ENCODE measurements at regions not wholly inside any gene's neighbourhood (a gene's known extent, or its start where the extent isn't known, plus 50 kb on each side); places are given as distances from the start of the nearest gene placed in this dataset.
A peak's percentile ranks its signal among the peaks of the same experiment; 100 is the strongest.
"Not testable (repeated sequence)": the region's sequence is repeated elsewhere in the genome, so short reads cannot be mapped to it uniquely, and the experiment has no call there.

GRCh38 chr1:149635290-149635899, 51.7 kb downstream of the PPIAL4C start:
- not testable (repeated sequence) for H3K9me3 Mint-ChIP-seq, H3K36me3 Mint-ChIP-seq, H3K27me3 Mint-ChIP-seq
- Mint-ChIP-seq H3K27ac (peak overlapping the region; percentile 100), H3K4me1 (peaks cover 24% of the 10 kb centered on the region), H3K4me3 (peak overlapping the region; percentile 98)

- Mint-ChIP-seq H3K4me1 (peaks cover 29% of the 10 kb centered on the region), H3K4me3 (peak overlapping the region; percentile 98), H3K27ac (peak overlapping the region; percentile 100)
- not testable (repeated sequence) for H3K9me3 Mint-ChIP-seq, H3K27me3 Mint-ChIP-seq, H3K36me3 Mint-ChIP-seq
Measured at GRCh38 chr1:149636286-149637122, 52.9 kb downstream of the PPIAL4C start.

GRCh38 chr1:149638481-149638880, 54.8 kb downstream of the PPIAL4C start:
- H3K36me3 Mint-ChIP-seq, H3K9me3 Mint-ChIP-seq, H3K27me3 Mint-ChIP-seq: not testable (repeated sequence)
- H3K4me1 Mint-ChIP-seq, result peaks cover 31% of the 10 kb centered on the region
- peak overlapping the region; percentile 77 for H3K27ac Mint-ChIP-seq
- peak overlapping the region; percentile 42 for H3K4me3 Mint-ChIP-seq

- peaks cover 26% of the 10 kb centered on the region for H3K4me1 Mint-ChIP-seq
- H3K36me3 Mint-ChIP-seq, H3K4me3 Mint-ChIP-seq, H3K27me3 Mint-ChIP-seq, H3K9me3 Mint-ChIP-seq, H3K27ac Mint-ChIP-seq: not testable (repeated sequence)
Measured at GRCh38 chr1:149638901-149639658, 55.4 kb downstream of the PPIAL4C start.

- H3K36me3 Mint-ChIP-seq, H3K27me3 Mint-ChIP-seq, H3K4me3 Mint-ChIP-seq, H3K9me3 Mint-ChIP-seq: not testable (repeated sequence)
- H3K27ac Mint-ChIP-seq, result peak overlapping the region; percentile 87
- H3K4me1 Mint-ChIP-seq, result peaks cover 21% of the 10 kb centered on the region
Measured at GRCh38 chr1:149641179-149641578, 57.5 kb downstream of the PPIAL4C start.

GRCh38 chr1:149644818-149645217, 61.2 kb downstream of the PPIAL4C start:
- H3K4me3 Mint-ChIP-seq, H3K27me3 Mint-ChIP-seq, H3K36me3 Mint-ChIP-seq, H3K27ac Mint-ChIP-seq, H3K9me3 Mint-ChIP-seq: not testable (repeated sequence)
- H3K4me1 Mint-ChIP-seq, result peaks cover 13% of the 10 kb centered on the region

GRCh38 chr1:149646360-149647017, 62.8 kb downstream of the PPIAL4C start:
- H3K27me3 Mint-ChIP-seq, result not testable (repeated sequence)
- peak overlapping the region; percentile 96 for H3K27ac Mint-ChIP-seq

GRCh38 chr1:149647018-149647373, 63.3 kb downstream of the PPIAL4C start:
- not testable (repeated sequence) for H3K36me3 Mint-ChIP-seq, H3K27me3 Mint-ChIP-seq, H3K9me3 Mint-ChIP-seq, H3K4me1 Mint-ChIP-seq, H3K27ac Mint-ChIP-seq
- H3K4me3 Mint-ChIP-seq, result peak overlapping the region; percentile 66

More at GRCh38 chr1:149646360-149647017, 62.8 kb downstream of the PPIAL4C start:
- not testable (repeated sequence) for H3K36me3 Mint-ChIP-seq, H3K9me3 Mint-ChIP-seq, H3K4me1 Mint-ChIP-seq
- peak overlapping the region; percentile 95 for H3K4me3 Mint-ChIP-seq

GRCh38 chr1:149657750-149658149, 74.1 kb downstream of the PPIAL4C start:
- not testable (repeated sequence) for H3K4me3 Mint-ChIP-seq, H3K27me3 Mint-ChIP-seq, H3K36me3 Mint-ChIP-seq, H3K9me3 Mint-ChIP-seq, H3K27ac Mint-ChIP-seq, H3K4me1 Mint-ChIP-seq

GRCh38 chr1:149658175-149658574, 74.5 kb downstream of the PPIAL4C start:
- H3K27me3 Mint-ChIP-seq, H3K9me3 Mint-ChIP-seq, H3K4me1 Mint-ChIP-seq, H3K36me3 Mint-ChIP-seq, H3K4me3 Mint-ChIP-seq, H3K27ac Mint-ChIP-seq: not testable (repeated sequence)

GRCh38 chr1:149664624-149665023, 81.0 kb downstream of the PPIAL4C start:
- H3K9me3 Mint-ChIP-seq, H3K27ac Mint-ChIP-seq: not testable (repeated sequence)

GRCh38 chr1:149665033-149665432, 81.4 kb downstream of the PPIAL4C start:
- H3K9me3 Mint-ChIP-seq, H3K4me1 Mint-ChIP-seq, H3K36me3 Mint-ChIP-seq, H3K27ac Mint-ChIP-seq, H3K4me3 Mint-ChIP-seq, H3K27me3 Mint-ChIP-seq: not testable (repeated sequence)

More at GRCh38 chr1:149664624-149665023, 81.0 kb downstream of the PPIAL4C start:
- not testable (repeated sequence) for H3K36me3 Mint-ChIP-seq, H3K27me3 Mint-ChIP-seq, H3K4me1 Mint-ChIP-seq, H3K4me3 Mint-ChIP-seq

GRCh38 chr1:149665528-149665927, 81.9 kb downstream of the PPIAL4C start:
- H3K4me3 Mint-ChIP-seq, H3K4me1 Mint-ChIP-seq, H3K27me3 Mint-ChIP-seq, H3K9me3 Mint-ChIP-seq, H3K27ac Mint-ChIP-seq, H3K36me3 Mint-ChIP-seq: not testable (repeated sequence)

- not testable (repeated sequence) for H3K4me3 Mint-ChIP-seq, H3K36me3 Mint-ChIP-seq, H3K9me3 Mint-ChIP-seq, H3K27ac Mint-ChIP-seq, H3K4me1 Mint-ChIP-seq, H3K27me3 Mint-ChIP-seq
Measured at GRCh38 chr1:149673231-149673909, 89.7 kb downstream of the PPIAL4C start.

- not testable (repeated sequence) for H3K36me3 Mint-ChIP-seq, H3K9me3 Mint-ChIP-seq, H3K4me1 Mint-ChIP-seq, H3K27ac Mint-ChIP-seq, H3K27me3 Mint-ChIP-seq, H3K4me3 Mint-ChIP-seq
Measured at GRCh38 chr1:149674921-149675320, 91.3 kb downstream of the PPIAL4C start.

Data from activated naive CD4-positive, alpha-beta T cell treated with anti-CD3 and anti-CD28 coated beads, Interleukin-2, amount 50 U/mL, for 24 hours (primary cell).